GM12865 (cell line): ENCODE measurements at regions not wholly inside any gene's neighbourhood (a gene's known extent, or its start where the extent isn't known, plus 50 kb on each side); places are given as distances from the start of the nearest gene placed in this dataset.

ENCODE experiments used
- DNase-seq: peaks from one replicate; pipeline ENCODE4 v3.0.0; 2010; ENCODE audit warnings: low read depth
- H3K4me3 ChIP-seq: 2 replicates; pipeline ENCODE4 v1.5.1; 2011; ENCODE audit warnings: mild to moderate bottlenecking, low read depth, low read length, control low read depth
- CTCF ChIP-seq: IDR thresholded peaks from 2 replicates; pipeline ENCODE4 v1.5.1; 2011; ENCODE audit warnings: low read length, control low read depth, low read depth, inconsistent platforms; ENCODE audit not compliant: insufficient read depth; ENCODE audit errors: missing control alignments

GRCh38 chr15:99440551-99441443, 125.0 kb upstream of the MEF2A start:
- TF ChIP-seq CTCF, result no peak
- H3K4me3 ChIP-seq, result no peak overlapping the region
- DNase-seq, result no peak

GRCh38 chr15:99441444-99441800, 124.4 kb upstream of the MEF2A start:
- no peak for DNase-seq
- H3K4me3 ChIP-seq, result no peak overlapping the region
- no peak for TF ChIP-seq CTCF

GRCh38 chr15:99441871-99442251, 123.9 kb upstream of the MEF2A start:
- H3K4me3 ChIP-seq, result no peak overlapping the region
- DNase-seq, result no peak
- no peak for TF ChIP-seq CTCF

GRCh38 chr15:99442252-99442897, 123.4 kb upstream of the MEF2A start:
- no peak for DNase-seq
- no peak for TF ChIP-seq CTCF
- H3K4me3 ChIP-seq, result no peak overlapping the region

- no peak for TF ChIP-seq CTCF
- H3K4me3 ChIP-seq, result no peak overlapping the region
- DNase-seq, result no peak
Observed at GRCh38 chr15:99443056-99443756, 122.6 kb upstream of the MEF2A start.

GRCh38 chr15:99443768-99444446, 121.9 kb upstream of the MEF2A start:
- no peak for DNase-seq
- no peak for TF ChIP-seq CTCF

More at GRCh38 chr15:99443768-99444446, 121.9 kb upstream of the MEF2A start:
- no peak overlapping the region for H3K4me3 ChIP-seq
